Lower lobe of right lung (tissue), 2 donors: ENCODE measurements at regions not wholly inside any gene's neighbourhood (a gene's known extent, or its start where the extent isn't known, plus 50 kb on each side); places are given as distances from the start of the nearest gene placed in this dataset.

ENCODE experiments used
- ATAC-seq, 2 donors: fragments of 200-7000 bp; cut with Tn5 transposase; one replicate each; pipeline ENCODE4 v1.9.1; 2020 to 2022; ENCODE audit warnings: mild to moderate bottlenecking in 2 of 2, moderate library complexity in 2 of 2
- DNase-seq: peaks from one replicate; pipeline ENCODE4 v3.0.0-alpha.2; 2020
- H3K27ac ChIP-seq: fragments of 200-600 bp; one replicate; pipeline ENCODE4 v1.8.0; 2022
- H3K27me3 ChIP-seq: fragments of 200-600 bp; one replicate; pipeline ENCODE4 v1.8.0; 2022; ENCODE audit warnings: low read depth
- H3K36me3 ChIP-seq: fragments of 200-600 bp; one replicate; pipeline ENCODE4 v1.8.0; 2022; ENCODE audit warnings: mild to moderate bottlenecking
- H3K4me1 ChIP-seq: fragments of 200-600 bp; one replicate; pipeline ENCODE4 v1.8.0; 2022
- H3K4me3 ChIP-seq: fragments of 200-600 bp; one replicate; pipeline ENCODE4 v1.8.0; 2022; ENCODE audit warnings: mild to moderate bottlenecking
- H3K9me3 ChIP-seq: fragments of 200-600 bp; one replicate; pipeline ENCODE4 v1.8.0; 2022
- intact Hi-C: fragments of 100-400 bp; cut with DNase I; formaldehyde crosslinking; loops from one replicate; pipeline ENCODE4 v1.11.0; 2022
- TF ChIP-seq, protein P1 (sequence below): fragments of 200-600 bp; IDR thresholded peaks from one replicate; pipeline ENCODE4 v1.8.0; 2022; ENCODE audit warnings: antibody characterized with exemption, mild to moderate bottlenecking
- donor health status: DM: no; HTN: yes; CAD: no; lungs with severe emphysema.

- H3K27me3 ChIP-seq = no peaks in the 10 kb centered on the region
- no peaks in the 10 kb centered on the region for H3K36me3 ChIP-seq
- TF ChIP-seq, protein P1, sequence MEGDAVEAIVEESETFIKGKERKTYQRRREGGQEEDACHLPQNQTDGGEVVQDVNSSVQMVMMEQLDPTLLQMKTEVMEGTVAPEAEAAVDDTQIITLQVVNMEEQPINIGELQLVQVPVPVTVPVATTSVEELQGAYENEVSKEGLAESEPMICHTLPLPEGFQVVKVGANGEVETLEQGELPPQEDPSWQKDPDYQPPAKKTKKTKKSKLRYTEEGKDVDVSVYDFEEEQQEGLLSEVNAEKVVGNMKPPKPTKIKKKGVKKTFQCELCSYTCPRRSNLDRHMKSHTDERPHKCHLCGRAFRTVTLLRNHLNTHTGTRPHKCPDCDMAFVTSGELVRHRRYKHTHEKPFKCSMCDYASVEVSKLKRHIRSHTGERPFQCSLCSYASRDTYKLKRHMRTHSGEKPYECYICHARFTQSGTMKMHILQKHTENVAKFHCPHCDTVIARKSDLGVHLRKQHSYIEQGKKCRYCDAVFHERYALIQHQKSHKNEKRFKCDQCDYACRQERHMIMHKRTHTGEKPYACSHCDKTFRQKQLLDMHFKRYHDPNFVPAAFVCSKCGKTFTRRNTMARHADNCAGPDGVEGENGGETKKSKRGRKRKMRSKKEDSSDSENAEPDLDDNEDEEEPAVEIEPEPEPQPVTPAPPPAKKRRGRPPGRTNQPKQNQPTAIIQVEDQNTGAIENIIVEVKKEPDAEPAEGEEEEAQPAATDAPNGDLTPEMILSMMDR = no peak
- no peaks in the 10 kb centered on the region for H3K9me3 ChIP-seq
- no peak overlapping the region for H3K27ac ChIP-seq
- intact Hi-C loops = no loop called here
- no peaks in the 10 kb centered on the region for H3K4me1 ChIP-seq
- DNase-seq (no peak), ATAC-seq (no peak)
- no peak overlapping the region for H3K4me3 ChIP-seq
These were observed 350.1 kb upstream of the DACH1 start for GRCh38 chr13:72217142-72217541.

- ATAC-seq (no peak), DNase-seq (no peak)
- no peaks in the 10 kb centered on the region for H3K9me3 ChIP-seq
- intact Hi-C loops = no loop called here
- H3K4me1 ChIP-seq = no peaks in the 10 kb centered on the region
- H3K4me3 ChIP-seq = no peak overlapping the region
- no peaks in the 10 kb centered on the region for H3K27me3 ChIP-seq
- no peaks in the 10 kb centered on the region for H3K36me3 ChIP-seq
- TF ChIP-seq, protein P1 = no peak
- no peak overlapping the region for H3K27ac ChIP-seq
These were observed 341.2 kb upstream of the DACH1 start for GRCh38 chr13:72208112-72208645.

- H3K9me3 ChIP-seq = no peaks in the 10 kb centered on the region
- H3K27me3 ChIP-seq = no peaks in the 10 kb centered on the region
- no peak overlapping the region for H3K27ac ChIP-seq
- DNase-seq = no peak
- no peaks in the 10 kb centered on the region for H3K36me3 ChIP-seq
- ATAC-seq = no peak
- TF ChIP-seq, protein P1 = no peak
- H3K4me3 ChIP-seq = no peak overlapping the region
- intact Hi-C loops = no loop called here
- no peaks in the 10 kb centered on the region for H3K4me1 ChIP-seq
These were observed 338.8 kb upstream of the DACH1 start for GRCh38 chr13:72205773-72206172.

GRCh38 chr13:72204291-72204690 lies 337.3 kb upstream of the DACH1 start:
- no peak for DNase-seq
- H3K27ac ChIP-seq = no peak overlapping the region
- H3K27me3 ChIP-seq = no peaks in the 10 kb centered on the region
- no peak overlapping the region for H3K4me3 ChIP-seq
- intact Hi-C loops = no loop called here
- no peaks in the 10 kb centered on the region for H3K9me3 ChIP-seq
- TF ChIP-seq, protein P1 = no peak
- H3K36me3 ChIP-seq = no peaks in the 10 kb centered on the region
- ATAC-seq = no peak
- H3K4me1 ChIP-seq = no peaks in the 10 kb centered on the region

- DNase-seq = no peak
- no peak overlapping the region for H3K27ac ChIP-seq
- TF ChIP-seq, protein P1 = no peak
- no peak for ATAC-seq
- H3K27me3 ChIP-seq = no peaks in the 10 kb centered on the region
- H3K36me3 ChIP-seq = no peaks in the 10 kb centered on the region
- H3K4me1 ChIP-seq = no peaks in the 10 kb centered on the region
- intact Hi-C loops = no loop called here
- no peaks in the 10 kb centered on the region for H3K9me3 ChIP-seq
- no peak overlapping the region for H3K4me3 ChIP-seq
These were observed 334.7 kb upstream of the DACH1 start for GRCh38 chr13:72201726-72202125.

DNA sequence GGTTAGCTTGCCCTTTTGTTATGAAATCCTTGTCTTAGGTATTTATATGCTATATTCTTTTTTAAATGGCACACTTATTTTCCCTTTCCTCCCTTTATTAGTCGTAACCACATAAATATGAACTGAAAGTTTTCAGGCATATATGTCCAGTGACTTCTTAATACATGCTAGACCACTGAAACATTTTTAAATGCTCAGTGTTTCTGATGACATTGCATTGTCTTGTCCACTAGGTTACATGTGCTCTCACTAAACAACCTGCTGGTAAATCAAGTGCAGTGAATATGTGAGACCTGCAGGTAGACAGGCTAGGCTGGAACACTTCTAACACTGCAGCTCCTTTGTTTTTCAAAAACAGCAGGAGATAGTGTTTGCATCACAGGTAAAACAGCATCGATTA lies 332.6 kb upstream of the DACH1 start:
- no peaks in the 10 kb centered on the region for H3K36me3 ChIP-seq
- no peaks in the 10 kb centered on the region for H3K27me3 ChIP-seq
- TF ChIP-seq, protein P1 = no peak
- intact Hi-C loops = no loop called here
- H3K27ac ChIP-seq = no peak overlapping the region
- ATAC-seq (no peak), DNase-seq (no peak)
- H3K9me3 ChIP-seq = no peaks in the 10 kb centered on the region
- no peak overlapping the region for H3K4me3 ChIP-seq
- H3K4me1 ChIP-seq = no peaks in the 10 kb centered on the region
